Subcutaneous abdominal adipose tissue (tissue), 5 donors: ENCODE measurements at regions not wholly inside any gene's neighbourhood (a gene's known extent, or its start where the extent isn't known, plus 50 kb on each side); places are given as distances from the start of the nearest gene placed in this dataset.

ENCODE experiments used
- H3K27ac ChIP-seq: one replicate; pipeline ENCODE4 v1.7.0; 2013; ENCODE audit warnings: low read depth, mild to moderate bottlenecking, inconsistent platforms, low read length, moderate library complexity
- H3K27me3 ChIP-seq, 5 donors: one replicate each; pipeline ENCODE4 v1.7.0; 2013; ENCODE audit warnings: low read length in 5 of 5, inconsistent platforms in 1 of 5; ENCODE audit not compliant: control insufficient read depth in 5 of 5, insufficient read depth in 4 of 5
- H3K36me3 ChIP-seq, 5 donors: one replicate each; pipeline ENCODE4 v1.7.0; 2013; ENCODE audit warnings: low read length in 5 of 5; ENCODE audit not compliant: control insufficient read depth in 5 of 5, insufficient read depth in 5 of 5
- H3K4me1 ChIP-seq, 5 donors: one replicate each; pipeline ENCODE4 v1.7.0; 2013; ENCODE audit warnings: low read length in 5 of 5, mild to moderate bottlenecking in 3 of 5, moderate library complexity in 1 of 5; ENCODE audit not compliant: control insufficient read depth in 5 of 5, insufficient read depth in 5 of 5
- H3K4me3 ChIP-seq, 5 donors: one replicate each; pipeline ENCODE4 v1.7.0; 2013; ENCODE audit warnings: low read length in 5 of 5, low read depth in 1 of 5
- H3K9ac ChIP-seq, 5 donors: one replicate each; pipeline ENCODE4 v1.7.0; 2013; ENCODE audit warnings: low read length in 5 of 5, mild to moderate bottlenecking in 4 of 5, moderate library complexity in 3 of 5
- H3K9me3 ChIP-seq, 5 donors: one replicate each; pipeline ENCODE4 v1.7.0; 2013; ENCODE audit warnings: low read length in 5 of 5; ENCODE audit not compliant: control insufficient read depth in 5 of 5
- donor health status: healthy.
- donor health status: healthy.
- donor health status: healthy.
- donor health status: healthy.
- donor health status: healthy.

GRCh38 chr1:29546496-29546895, 310.2 kb downstream of the PTPRU start:
- no peak overlapping the region for H3K9ac ChIP-seq
- no peaks in the 10 kb centered on the region for H3K9me3 ChIP-seq
- H3K27ac ChIP-seq = no peak overlapping the region
- H3K36me3 ChIP-seq = no peaks in the 10 kb centered on the region
- peaks cover 0 to 8% (median 6%) of the 10 kb centered on the region in 5 donors for H3K27me3 ChIP-seq
- H3K4me1 ChIP-seq = no peaks in the 10 kb centered on the region
- H3K4me3 ChIP-seq = no peak overlapping the region

GRCh38 chr1:29544406-29544805, 308.1 kb downstream of the PTPRU start:
- Histone ChIP-seq H3K4me1 (no peaks in the 10 kb centered on the region), H3K9me3 (no peaks in the 10 kb centered on the region), H3K36me3 (no peaks in the 10 kb centered on the region), H3K9ac (no peak overlapping the region), H3K27ac (no peak overlapping the region), H3K27me3 (no peaks in the 10 kb centered on the region), H3K4me3 (no peak overlapping the region)

- Histone ChIP-seq H3K27ac (no peak overlapping the region), H3K9me3 (no peaks in the 10 kb centered on the region), H3K36me3 (no peaks in the 10 kb centered on the region), H3K9ac (no peak overlapping the region), H3K4me1 (no peaks in the 10 kb centered on the region), H3K27me3 (peaks cover 0 to 5% (median 0%) of the 10 kb centered on the region in 5 donors), H3K4me3 (no peak overlapping the region)
These were observed 307.3 kb downstream of the PTPRU start for GRCh38 chr1:29543586-29543985.

GRCh38 chr1:29542548-29542947, 306.2 kb downstream of the PTPRU start:
- Histone ChIP-seq H3K27me3 (peaks cover 0 to 10% (median 0%) of the 10 kb centered on the region in 5 donors), H3K9ac (no peak overlapping the region), H3K4me3 (no peak overlapping the region), H3K36me3 (no peaks in the 10 kb centered on the region), H3K9me3 (no peaks in the 10 kb centered on the region), H3K27ac (no peak overlapping the region), H3K4me1 (no peaks in the 10 kb centered on the region)

- H3K27ac ChIP-seq = no peak overlapping the region
- no peaks in the 10 kb centered on the region for H3K9me3 ChIP-seq
- H3K36me3 ChIP-seq = no peaks in the 10 kb centered on the region
- no peak overlapping the region for H3K4me3 ChIP-seq
- H3K9ac ChIP-seq = no peak overlapping the region
- no peaks in the 10 kb centered on the region for H3K4me1 ChIP-seq
- H3K27me3 ChIP-seq = peaks cover 0 to 10% (median 0%) of the 10 kb centered on the region in 5 donors
These were observed 305.3 kb downstream of the PTPRU start for GRCh38 chr1:29541631-29542030.

GRCh38 chr1:29540801-29541357, 304.6 kb downstream of the PTPRU start:
- H3K4me3 ChIP-seq = no peak overlapping the region
- H3K4me1 ChIP-seq = no peaks in the 10 kb centered on the region
- H3K9me3 ChIP-seq = no peaks in the 10 kb centered on the region
- no peak overlapping the region for H3K9ac ChIP-seq
- H3K36me3 ChIP-seq = no peaks in the 10 kb centered on the region
- H3K27me3 ChIP-seq = peaks cover 0 to 10% (median 0%) of the 10 kb centered on the region in 5 donors
- H3K27ac ChIP-seq = no peak overlapping the region

GRCh38 chr1:29539971-29540370, 303.6 kb downstream of the PTPRU start:
- no peak overlapping the region for H3K27ac ChIP-seq
- H3K27me3 ChIP-seq = peaks cover 0 to 10% (median 0%) of the 10 kb centered on the region in 5 donors
- no peak overlapping the region for H3K9ac ChIP-seq
- no peaks in the 10 kb centered on the region for H3K36me3 ChIP-seq
- H3K4me1 ChIP-seq = no peaks in the 10 kb centered on the region
- no peaks in the 10 kb centered on the region for H3K9me3 ChIP-seq
- no peak overlapping the region for H3K4me3 ChIP-seq

GRCh38 chr1:29538586-29538985, 302.3 kb downstream of the PTPRU start:
- no peak overlapping the region for H3K9ac ChIP-seq
- H3K4me3 ChIP-seq = no peak overlapping the region
- H3K4me1 ChIP-seq = no peaks in the 10 kb centered on the region
- H3K36me3 ChIP-seq = no peaks in the 10 kb centered on the region
- no peak overlapping the region for H3K27ac ChIP-seq
- peaks cover 0 to 10% (median 0%) of the 10 kb centered on the region in 5 donors for H3K27me3 ChIP-seq
- H3K9me3 ChIP-seq = peaks cover 3 to 7% (median 5%) of the 10 kb centered on the region in 5 donors

GRCh38 chr1:29532751-29533150, 296.4 kb downstream of the PTPRU start:
- Histone ChIP-seq H3K36me3 (no peaks in the 10 kb centered on the region), H3K9me3 (peaks cover 10 to 36% (median 19%) of the 10 kb centered on the region in 5 donors), H3K27me3 (peaks cover 0 to 6% (median 4%) of the 10 kb centered on the region in 5 donors), H3K9ac (no peak overlapping the region), H3K4me3 (no peak overlapping the region), H3K4me1 (no peaks in the 10 kb centered on the region), H3K27ac (no peak overlapping the region)

GRCh38 chr1:29532285-29532684, 296.0 kb downstream of the PTPRU start:
- Histone ChIP-seq H3K27ac (no peak overlapping the region), H3K4me1 (no peaks in the 10 kb centered on the region), H3K27me3 (peaks cover 3 to 11% (median 8%) of the 10 kb centered on the region in 5 donors), H3K4me3 (no peak overlapping the region), H3K9ac (no peak overlapping the region), H3K36me3 (no peaks in the 10 kb centered on the region), H3K9me3 (peaks cover 10 to 36% (median 19%) of the 10 kb centered on the region in 5 donors)
